Globus pallidus (tissue), 1 donor: ENCODE measurements at regions not wholly inside any gene's neighbourhood (a gene's known extent, or its start where the extent isn't known, plus 50 kb on each side); places are given as distances from the start of the nearest gene placed in this dataset.
A peak's percentile ranks its signal among the peaks of the same experiment; 100 is the strongest.
"Not testable (repeated sequence)": the region's sequence is repeated elsewhere in the genome, so short reads cannot be mapped to it uniquely, and the experiment has no call there.

Experiments
- DNase-seq: peaks from one replicate; pipeline ENCODE4 v3.0.0-alpha.2; 2015; ENCODE audit warnings: low spot score

GRCh38 chr6:165846123-165846966 lies 183.3 kb upstream of the PDE10A start:
- DNase-seq, result no peak

GRCh38 chr6:165845493-165845892 lies 182.5 kb upstream of the PDE10A start:
- no peak for DNase-seq

GRCh38 chr6:165844801-165845364 lies 181.8 kb upstream of the PDE10A start:
- DNase-seq, result no peak

- no peak for DNase-seq
Measured at GRCh38 chr6:165844232-165844631, 181.2 kb upstream of the PDE10A start.

- DNase-seq, result no peak
Measured at GRCh38 chr6:165843568-165844113, 180.6 kb upstream of the PDE10A start.

- no peak for DNase-seq
Measured at GRCh38 chr6:165843121-165843520, 180.1 kb upstream of the PDE10A start.

GRCh38 chr6:165842281-165842936 lies 179.4 kb upstream of the PDE10A start:
- no peak for DNase-seq

- no peak for DNase-seq
Measured at GRCh38 chr6:165841153-165841558, 178.1 kb upstream of the PDE10A start.

GRCh38 chr6:165837948-165838745 lies 175.1 kb upstream of the PDE10A start:
- no peak for DNase-seq

GRCh38 chr6:165836648-165837047 lies 173.6 kb upstream of the PDE10A start:
- not testable (repeated sequence) for DNase-seq

- DNase-seq, result no peak
Measured at GRCh38 chr6:165835410-165835851, 172.4 kb upstream of the PDE10A start.

- peak; percentile 3 for DNase-seq
Measured at GRCh38 chr6:165834613-165835259, 171.7 kb upstream of the PDE10A start.

- DNase-seq, result no peak
Measured at GRCh38 chr6:165833355-165833754, 170.3 kb upstream of the PDE10A start.

- no peak for DNase-seq
Measured at GRCh38 chr6:165831812-165832510, 168.9 kb upstream of the PDE10A start.

- no peak for DNase-seq
Measured at GRCh38 chr6:165830761-165831160, 167.7 kb upstream of the PDE10A start.

GRCh38 chr6:165829376-165829775 lies 166.3 kb upstream of the PDE10A start:
- no peak for DNase-seq

GRCh38 chr6:165827190-165827518 lies 164.1 kb upstream of the PDE10A start:
- DNase-seq, result no peak

GRCh38 chr6:165826487-165827189 lies 163.6 kb upstream of the PDE10A start:
- no peak for DNase-seq

- no peak for DNase-seq
Measured at GRCh38 chr6:165825256-165825815, 162.3 kb upstream of the PDE10A start.
